Sciatic nerve (tissue), 2 donors: ENCODE measurements at regions not wholly inside any gene's neighbourhood (a gene's known extent, or its start where the extent isn't known, plus 50 kb on each side); places are given as distances from the start of the nearest gene placed in this dataset.
"Not testable (repeated sequence)": the region's sequence is repeated elsewhere in the genome, so short reads cannot be mapped to it uniquely, and the experiment has no call there.

Source experiments
- ATAC-seq: fragments of 200-7000 bp; cut with Tn5 transposase; one replicate; pipeline ENCODE4 v1.9.1; 2020; ENCODE audit warnings: mild to moderate bottlenecking, moderate library complexity
- DNase-seq: peaks from one replicate; pipeline ENCODE4 v3.0.0-alpha.2; 2020; ENCODE audit warnings: low spot score
- intact Hi-C: fragments of 100-400 bp; cut with DNase I; formaldehyde crosslinking; loops from one replicate; pipeline ENCODE4 v1.14.2; 2022
- donor health status: DM: no; HTN: no; CAD: no.
- donor health status: DM: no; HTN: no; CAD: no.

DNA sequence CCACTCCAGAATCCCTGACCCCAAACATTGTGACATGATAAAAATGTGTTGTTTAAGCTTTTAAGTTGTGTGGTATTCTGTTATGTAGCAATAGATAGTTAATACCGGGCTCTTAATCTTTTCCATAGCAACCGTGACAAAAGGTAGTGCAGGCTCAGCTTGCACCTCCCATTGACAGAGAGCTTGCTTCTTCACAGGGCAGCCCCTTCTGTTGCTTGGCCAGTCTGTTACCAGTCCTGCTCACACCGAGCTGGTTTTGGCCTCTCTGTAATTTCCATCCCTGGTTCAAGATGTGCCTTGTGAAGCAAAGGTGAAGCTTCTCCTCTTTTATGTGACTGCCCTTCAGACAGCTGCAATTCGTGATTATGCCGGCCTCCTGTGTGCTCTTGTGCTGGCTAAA is 86.9 kb downstream of the CRYGS start:
- ATAC-seq (no peak), DNase-seq (no peak)
- intact Hi-C loops, result no loop called here

GRCh38 chr3:186456731-186457191 is 87.4 kb downstream of the CRYGS start:
- no peak for ATAC-seq
- DNase-seq, result no peak
- intact Hi-C loops, result no loop called here

DNA sequence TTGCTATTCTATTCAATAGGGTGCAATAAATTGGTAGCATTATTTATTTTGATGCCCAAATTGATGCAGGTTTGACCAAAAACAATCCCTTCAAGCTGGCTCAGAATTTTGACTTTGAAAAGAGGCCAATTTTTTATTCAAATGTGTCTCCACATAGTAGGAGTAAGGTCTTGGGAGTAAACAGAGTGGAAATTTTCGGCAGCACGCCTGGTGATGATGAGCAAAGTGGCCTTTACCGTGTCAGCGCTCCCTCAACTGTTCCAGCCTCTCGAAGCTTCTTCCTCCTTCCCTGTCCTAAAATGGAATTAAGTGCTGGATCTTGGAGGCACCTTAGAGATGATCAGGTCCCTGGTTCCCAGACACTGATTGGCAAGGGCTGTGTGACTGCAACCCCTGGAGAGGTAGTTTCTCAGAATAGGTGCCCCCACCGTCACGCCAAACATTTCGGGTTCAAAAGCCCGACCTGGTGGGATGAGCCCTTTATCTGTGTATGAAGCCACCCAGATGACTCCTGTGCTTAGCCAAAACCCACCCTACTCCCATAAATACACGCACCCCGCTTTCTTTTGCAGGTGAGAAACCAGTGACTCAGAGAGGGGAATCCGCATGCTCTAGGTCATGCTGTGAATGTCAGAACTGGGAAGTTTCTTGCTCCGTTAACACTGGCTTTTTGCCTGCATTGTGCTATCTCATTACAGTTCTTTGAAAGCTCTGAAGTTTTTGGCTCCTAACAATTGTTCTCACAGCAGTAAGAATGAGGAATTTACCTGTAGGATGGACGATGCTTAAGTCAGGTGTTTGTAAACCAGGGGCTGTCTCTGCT is 89.1 kb downstream of the CRYGS start:
- intact Hi-C loops, result no loop called here
- ATAC-seq (no peak), DNase-seq (no peak)

GRCh38 chr3:186453531-186453930 is 90.6 kb downstream of the CRYGS start:
- DNase-seq (no peak), ATAC-seq (no peak)
- intact Hi-C loops, result no loop called here

- intact Hi-C loops, result no loop called here
- DNase-seq (no peak), ATAC-seq (no peak)
These were observed 90.5 kb upstream of the DGKG start for GRCh38 chr3:186452517-186452916.

DNA sequence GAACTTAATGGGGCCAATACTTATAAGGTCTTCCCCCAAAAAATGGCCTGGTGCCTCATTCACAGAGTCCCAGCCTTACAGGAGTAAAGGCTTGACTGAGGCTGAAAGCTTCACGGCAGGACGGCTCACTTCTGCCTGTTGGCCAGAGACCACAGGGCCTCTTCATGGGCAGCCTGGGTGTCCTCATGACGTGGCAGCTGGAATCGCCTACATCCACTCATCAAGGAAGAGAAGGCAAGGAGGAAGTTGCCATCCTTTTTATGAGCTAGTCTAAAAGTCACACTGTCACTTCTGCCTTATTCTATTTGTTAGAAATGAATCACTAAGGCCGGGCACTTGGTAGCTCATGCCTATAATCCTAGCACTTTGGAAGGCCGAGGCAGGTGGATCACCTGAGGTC is 89.3 kb upstream of the DGKG start:
- intact Hi-C loops, result no loop called here
- no peak for DNase-seq
- ATAC-seq, result no peak

DNA sequence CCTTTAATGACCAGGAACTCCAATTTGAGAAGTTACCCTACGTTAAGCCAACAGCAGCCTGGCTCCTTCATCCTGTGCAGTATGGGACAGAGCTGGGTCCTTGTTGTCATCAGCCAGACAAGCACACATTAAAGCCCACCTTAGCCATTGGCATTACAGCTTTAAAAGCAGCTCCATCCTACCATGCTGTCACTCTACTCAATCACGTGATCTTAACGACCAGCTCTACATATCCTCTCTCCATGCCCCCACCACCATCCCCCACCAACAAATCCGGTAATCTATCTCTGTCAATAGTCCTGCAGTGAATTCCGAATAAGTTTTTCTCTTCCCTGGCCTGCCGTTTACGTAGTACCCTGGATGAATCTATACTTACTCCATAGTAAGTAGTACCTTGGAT is 82.9 kb upstream of the DGKG start:
- DNase-seq, result no peak
- ATAC-seq, result no peak
- intact Hi-C loops, result no loop called here

- DNase-seq, result no peak
- no peak for ATAC-seq
- intact Hi-C loops, result no loop called here
These were observed 82.3 kb upstream of the DGKG start for GRCh38 chr3:186444288-186444687.

- intact Hi-C loops, ATAC-seq, DNase-seq: not testable (repeated sequence)
These were observed 80.9 kb upstream of the DGKG start for GRCh38 chr3:186442979-186443378.

DNA sequence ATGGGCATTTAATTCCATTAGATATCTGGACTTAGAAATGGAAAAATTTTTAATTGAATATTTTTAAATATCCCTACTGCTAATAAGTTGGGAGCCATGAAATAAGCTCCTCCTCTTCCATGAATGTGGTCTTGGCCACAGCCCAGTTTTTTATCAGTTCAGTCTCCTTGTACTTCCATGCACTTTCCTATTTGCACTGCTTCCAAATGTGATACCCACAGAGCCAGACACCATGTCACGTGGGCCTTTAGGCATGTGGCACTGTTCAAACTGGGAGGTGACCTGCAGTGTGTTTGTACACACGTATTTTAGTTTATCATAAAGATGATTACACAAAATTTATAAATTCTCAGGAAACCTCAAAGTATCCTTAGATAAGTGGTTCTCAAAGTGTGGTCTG is 80.1 kb upstream of the DGKG start:
- ATAC-seq, result no peak
- no peak for DNase-seq
- intact Hi-C loops, result no loop called here

GRCh38 chr3:186440891-186441290 is 78.9 kb upstream of the DGKG start:
- ATAC-seq (no peak), DNase-seq (no peak)
- intact Hi-C loops, result no loop called here

DNA sequence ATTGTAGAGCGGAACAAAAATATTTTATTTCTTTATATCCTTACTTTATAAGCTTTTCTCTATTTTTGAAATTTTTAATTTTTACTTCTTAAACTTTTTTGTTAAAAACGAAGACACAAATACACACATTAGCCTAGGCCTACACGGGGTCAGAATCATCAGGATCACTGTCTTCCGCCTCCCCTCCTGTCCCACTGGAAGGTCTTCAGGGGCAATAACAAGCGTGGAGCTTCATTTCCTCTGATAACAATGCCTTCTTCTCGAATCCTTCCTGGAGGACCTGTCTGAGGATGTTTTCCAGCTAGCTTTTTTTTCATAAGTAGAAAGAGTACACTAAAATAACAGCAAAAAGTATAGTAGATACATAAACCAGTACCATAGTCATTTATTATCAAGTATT is 77.7 kb upstream of the DGKG start:
- intact Hi-C loops, result no loop called here
- DNase-seq (no peak), ATAC-seq (no peak)

GRCh38 chr3:186435332-186435731 is 73.3 kb upstream of the DGKG start:
- DNase-seq, intact Hi-C loops, ATAC-seq: not testable (repeated sequence)

DNA sequence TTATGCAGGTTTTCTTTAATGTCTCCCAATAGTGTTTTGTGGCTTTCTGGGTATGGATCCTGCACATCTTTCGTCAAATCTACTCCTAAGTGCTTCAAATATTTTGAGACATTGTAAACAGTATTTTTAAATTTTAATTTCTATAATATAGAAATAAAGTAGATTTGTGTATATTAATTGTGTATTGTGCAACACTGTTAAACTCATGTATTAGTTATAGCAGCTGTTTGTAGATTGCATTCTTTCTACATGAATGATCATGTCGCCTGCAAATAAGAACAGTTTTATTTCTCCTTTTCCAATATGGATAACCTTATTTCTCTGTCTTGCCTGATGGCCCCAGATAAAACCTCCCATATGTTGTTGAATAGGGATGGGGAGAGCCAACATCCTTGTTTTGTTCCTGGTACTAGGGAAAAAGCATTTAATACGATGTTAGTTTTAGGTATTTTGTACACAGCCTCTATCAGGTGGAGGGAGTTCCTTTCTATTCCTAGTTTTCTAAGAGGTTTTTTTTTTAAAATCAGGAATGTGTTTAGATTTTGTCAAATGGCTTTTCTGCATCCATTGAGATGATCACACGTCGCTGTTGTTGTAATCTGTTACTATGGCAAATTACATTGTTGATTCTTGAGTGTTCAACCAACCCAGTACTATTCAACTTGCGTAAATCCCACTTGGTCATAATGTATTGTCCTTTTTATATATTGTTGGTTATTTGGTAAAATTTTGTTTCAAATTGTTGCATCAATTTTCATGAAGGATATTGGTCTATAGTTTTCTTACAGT is 71.1 kb upstream of the DGKG start:
- no peak for DNase-seq
- intact Hi-C loops, result no loop called here

DNA sequence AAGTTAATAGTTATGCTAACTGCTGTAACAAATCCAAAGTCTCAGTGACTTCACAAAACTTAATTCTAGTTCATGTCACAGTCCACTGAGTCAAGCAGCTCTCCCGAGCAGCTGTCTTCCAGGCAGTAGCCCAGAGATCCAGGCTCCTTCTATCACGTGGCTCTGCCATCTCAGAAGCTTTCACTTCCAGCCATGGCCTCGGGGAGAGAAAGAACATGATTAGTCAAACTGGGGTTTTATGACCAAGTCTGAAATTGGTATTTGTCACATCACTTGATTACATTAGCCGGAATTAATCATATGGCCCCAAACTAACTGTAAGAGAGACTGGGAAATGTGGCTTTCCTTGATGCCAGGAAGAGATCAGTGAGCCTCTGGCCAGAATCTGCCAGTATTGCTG is 70.2 kb upstream of the DGKG start:
- DNase-seq, result no peak
- no peak for ATAC-seq
- intact Hi-C loops, result no loop called here

More for the DNA sequence above, 71.1 kb upstream of the DGKG start:
- ATAC-seq, result no peak

- DNase-seq (no peak), ATAC-seq (no peak)
- intact Hi-C loops, result no loop called here
These were observed 65.7 kb upstream of the DGKG start for GRCh38 chr3:186427627-186428281.

DNA sequence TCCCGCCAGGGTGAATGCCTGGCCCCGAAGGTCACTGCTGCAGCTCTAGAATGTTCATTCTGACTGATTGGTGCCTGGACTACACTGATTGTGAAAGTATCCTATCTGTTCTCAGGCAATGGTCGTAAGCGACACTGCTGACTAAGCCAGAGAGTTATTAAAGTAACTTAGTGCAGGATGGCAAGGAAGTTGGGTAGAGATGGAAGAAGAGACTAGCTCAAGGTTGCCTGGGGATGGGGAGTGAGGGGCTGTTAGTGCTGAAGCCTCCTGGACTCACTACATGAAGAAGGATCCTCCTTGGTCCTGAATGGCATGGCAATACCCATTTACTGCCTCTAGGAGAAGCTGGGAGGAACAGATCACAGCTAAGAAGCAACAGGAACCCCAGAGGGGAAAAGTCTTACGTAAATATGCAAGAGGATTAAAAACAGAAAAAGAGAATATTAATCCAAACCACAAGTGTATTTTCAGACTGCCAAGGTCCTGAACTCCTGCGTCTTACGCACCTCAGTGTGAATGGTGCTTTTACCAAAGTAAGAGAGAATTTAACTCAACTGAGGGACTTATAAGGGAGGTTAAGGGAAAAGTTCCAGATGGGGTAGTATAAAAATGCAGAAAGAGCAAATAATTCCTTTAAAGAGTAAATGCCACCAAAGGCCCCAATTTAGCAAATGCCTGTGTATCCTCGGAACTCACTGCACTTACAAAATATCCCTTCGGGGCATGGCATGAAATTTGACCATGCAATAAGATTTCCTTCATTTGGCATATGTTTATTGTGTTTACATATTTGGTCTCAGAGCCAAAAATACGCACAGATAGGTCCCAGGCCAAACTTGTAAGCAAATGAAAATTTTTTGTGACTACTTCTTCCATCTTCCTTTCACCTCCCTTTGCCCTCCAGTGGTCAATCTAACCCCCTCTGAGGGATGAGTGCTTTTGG is 64.0 kb upstream of the DGKG start:
- ATAC-seq (peak; percentile 91), DNase-seq (no peak)
- intact Hi-C loops, result no loop called here

DNA sequence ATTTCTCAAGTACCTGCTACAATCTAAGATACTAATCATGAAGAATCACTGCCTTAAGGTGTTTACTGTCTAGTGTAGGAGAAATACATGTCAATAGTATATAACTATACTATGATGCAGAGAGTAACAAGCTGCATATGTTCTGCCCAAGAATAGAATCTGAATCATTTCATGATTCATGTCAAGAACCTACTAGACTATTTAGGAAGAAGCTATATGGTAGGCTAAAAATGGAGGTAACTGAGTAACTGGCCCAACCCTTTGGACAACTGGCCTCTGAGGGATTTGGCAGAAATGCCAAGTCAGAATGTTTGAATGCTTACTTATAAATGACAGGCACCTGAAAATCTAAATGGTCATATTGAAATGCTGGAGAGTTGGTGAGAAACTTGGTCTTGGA is 59.9 kb upstream of the DGKG start:
- no peak for DNase-seq
- ATAC-seq, result no peak
- intact Hi-C loops, result no loop called here

DNA sequence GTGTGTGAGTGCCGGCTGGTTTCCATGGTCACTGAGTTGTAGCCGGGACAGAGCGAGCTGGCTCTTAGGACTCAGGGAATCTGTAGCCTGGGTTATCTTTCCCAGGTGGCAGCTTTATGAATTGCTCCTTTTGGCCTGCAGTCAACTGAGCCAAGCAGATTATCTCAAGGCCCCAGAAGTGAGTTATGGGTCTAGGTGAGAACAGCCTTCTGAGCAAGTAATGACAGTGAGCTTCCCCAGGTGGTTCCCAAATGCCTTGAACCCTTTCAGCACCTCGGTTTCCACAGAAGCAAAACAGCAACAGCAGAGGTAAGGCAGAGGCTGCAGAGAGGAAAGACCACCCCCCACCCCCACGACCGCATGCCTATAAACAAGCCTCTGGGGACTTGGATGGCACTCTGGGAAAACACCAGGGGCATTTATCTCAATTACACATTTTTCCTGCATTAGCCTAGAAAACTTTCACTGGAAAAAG is 56.7 kb upstream of the DGKG start:
- DNase-seq (no peak), ATAC-seq (no peak)
- intact Hi-C loops, result no loop called here
